GM19025 (cell line): ENCODE measurements at regions not wholly inside any gene's neighbourhood (a gene's known extent, or its start where the extent isn't known, plus 50 kb on each side); places are given as distances from the start of the nearest gene placed in this dataset.

Source experiments
- ATAC-seq: cut with Tn5 transposase; IDR thresholded peaks from one replicate; pipeline ENCODE4 v1.9.1; 2021; ENCODE audit warnings: mild to moderate bottlenecking, low read depth, moderate library complexity; ENCODE audit not compliant: unreplicated experiment

- no peak for ATAC-seq
These were observed 54.6 kb upstream of the HDAC9 start for GRCh38 chr7:18440934-18441333.

GRCh38 chr7:18444826-18445225, 50.7 kb upstream of the HDAC9 start:
- ATAC-seq, result no peak

GRCh38 chr7:18445483-18445882, 50.1 kb upstream of the HDAC9 start:
- ATAC-seq, result no peak
